GM23338 (cell line): ENCODE measurements at regions not wholly inside any gene's neighbourhood (a gene's known extent, or its start where the extent isn't known, plus 50 kb on each side); places are given as distances from the start of the nearest gene placed in this dataset.
A peak's percentile ranks its signal among the peaks of the same experiment; 100 is the strongest.

Source experiments
- ATAC-seq: fragments of 200-7000 bp; cut with Tn5 transposase; 3 replicates; pipeline ENCODE4 v1.9.1; 2020
- DNase-seq: peaks from one replicate; pipeline ENCODE4 v3.0.0-alpha.2; 2015; ENCODE audit warnings: low spot score
- H2AFZ ChIP-seq: fragments of 200-600 bp; sonication (generic); 2 replicates; pipeline ENCODE4 v1.8.0; 2016; ENCODE audit warnings: antibody characterized with exemption, mild to moderate bottlenecking, moderate library complexity
- H3F3A ChIP-seq: fragments of 200-600 bp; sonication (generic); replicated peaks from 2 replicates; pipeline ENCODE4 v1.8.0; 2017; ENCODE audit warnings: antibody characterized with exemption, mixed run types, low read depth
- H3K27ac ChIP-seq: fragments of 200-600 bp; sonication (generic); 2 replicates; pipeline ENCODE4 v1.6.1; 2016; ENCODE audit warnings: low read depth
- H3K27me3 ChIP-seq: fragments of 200-600 bp; sonication (generic); 2 replicates; pipeline ENCODE4 v1.8.0; 2016; ENCODE audit warnings: mild to moderate bottlenecking, mixed run types, moderate library complexity; ENCODE audit not compliant: insufficient read depth
- H3K36me3 ChIP-seq: fragments of 200-600 bp; sonication (generic); 2 replicates; pipeline ENCODE4 v1.8.0; 2016; ENCODE audit warnings: mild to moderate bottlenecking; ENCODE audit not compliant: insufficient read depth
- H3K4me1 ChIP-seq: fragments of 200-600 bp; sonication (generic); 2 replicates; pipeline ENCODE4 v1.8.0; 2016; ENCODE audit warnings: mild to moderate bottlenecking, moderate library complexity; ENCODE audit not compliant: insufficient read depth
- H3K4me2 ChIP-seq: fragments of 200-600 bp; sonication (generic); 2 replicates; pipeline ENCODE4 v1.7.1; 2017; ENCODE audit warnings: mixed run types
- H3K4me3 ChIP-seq: fragments of 200-600 bp; sonication (generic); 2 replicates; pipeline ENCODE4 v1.6.1; 2016; ENCODE audit warnings: mixed run types
- H3K79me2 ChIP-seq: fragments of 200-600 bp; sonication (generic); replicated peaks from 2 replicates; pipeline ENCODE4 v1.8.0; 2017; ENCODE audit warnings: mild to moderate bottlenecking; ENCODE audit not compliant: insufficient read depth
- H3K9me2 ChIP-seq: fragments of 200-600 bp; sonication (generic); 2 replicates; pipeline ENCODE4 v1.8.0; 2017; ENCODE audit not compliant: insufficient read depth
- H4K20me1 ChIP-seq: fragments of 200-600 bp; sonication (generic); replicated peaks from 2 replicates; pipeline ENCODE4 v1.8.0; 2017; ENCODE audit warnings: mild to moderate bottlenecking; ENCODE audit not compliant: insufficient read depth
- H3K27ac Mint-ChIP-seq: 2 replicates; pipeline ENCODE4 v1.8.0; 2020; ENCODE audit warnings: inconsistent platforms, mild to moderate bottlenecking, moderate library complexity, mixed read lengths
- H3K27me3 Mint-ChIP-seq: 3 replicates; pipeline ENCODE4 v1.8.0; 2022; ENCODE audit warnings: low read depth, mild to moderate bottlenecking, moderate library complexity, mixed read lengths, inconsistent platforms; ENCODE audit not compliant: insufficient read depth, poor library complexity
- H3K36me3 Mint-ChIP-seq: 3 replicates; pipeline ENCODE4 v1.8.0; 2021; ENCODE audit warnings: low read depth, mild to moderate bottlenecking, inconsistent platforms, moderate library complexity, mixed read lengths
- H3K4me1 Mint-ChIP-seq: 3 replicates; pipeline ENCODE4 v1.8.0; 2020; ENCODE audit warnings: mild to moderate bottlenecking, inconsistent platforms, mixed read lengths
- H3K4me3 Mint-ChIP-seq: 3 replicates; pipeline ENCODE4 v1.8.0; 2021; ENCODE audit warnings: moderate library complexity, mild to moderate bottlenecking, inconsistent platforms, mixed read lengths
- H3K9me3 Mint-ChIP-seq: 3 replicates; pipeline ENCODE4 v1.8.0; 2020; ENCODE audit warnings: moderate library complexity, mild to moderate bottlenecking, inconsistent platforms, mixed read lengths
- CREB1 ChIP-seq: fragments of 250-450 bp; sonication (Bioruptor Pico); IDR thresholded peaks from 2 replicates; pipeline ENCODE4 v1.5.0; 2020; ENCODE audit warnings: low read depth, mild to moderate bottlenecking, moderate library complexity
- EZH2 ChIP-seq: fragments of 200-600 bp; sonication (generic); IDR thresholded peaks from one replicate; pipeline ENCODE4 v1.8.0; 2017; ENCODE audit warnings: antibody characterized with exemption, mild to moderate bottlenecking, low read depth; ENCODE audit not compliant: unreplicated experiment
- EZH2phosphoT487 ChIP-seq: fragments of 200-600 bp; sonication (generic); IDR thresholded peaks from one replicate; pipeline ENCODE4 v1.8.1; 2018; ENCODE audit warnings: antibody characterized with exemption; ENCODE audit not compliant: unreplicated experiment
- JUNB ChIP-seq: IDR thresholded peaks from one replicate; pipeline ENCODE4 v1.6.1; 2016; ENCODE audit warnings: antibody characterized with exemption; ENCODE audit not compliant: unreplicated experiment
- NANOG ChIP-seq: IDR thresholded peaks from 2 replicates; pipeline ENCODE4 v1.6.1; 2016; ENCODE audit warnings: antibody characterized with exemption, borderline replicate concordance
- ZNF114 ChIP-seq: fragments of 250-450 bp; sonication (Bioruptor Pico); IDR thresholded peaks from 2 replicates; pipeline ENCODE4 v1.5.0; 2020; ENCODE audit warnings: mild to moderate bottlenecking, moderate library complexity
- TF ChIP-seq, protein P1 (sequence below): IDR thresholded peaks from 2 replicates; pipeline ENCODE4 v1.6.1; 2016; ENCODE audit warnings: antibody characterized with exemption
- TF ChIP-seq, protein P2 (sequence below): fragments of 250-450 bp; sonication (Bioruptor Pico); IDR thresholded peaks from 2 replicates; pipeline ENCODE4 v1.5.0; 2020; ENCODE audit warnings: mild to moderate bottlenecking, moderate library complexity
- TF ChIP-seq, protein P3 (sequence below): IDR thresholded peaks from one replicate; pipeline ENCODE4 v1.6.1; 2018; ENCODE audit warnings: antibody characterized with exemption; ENCODE audit not compliant: unreplicated experiment
- TF ChIP-seq, protein P4 (sequence below), 2 experiments: fragments of 200-600 bp in 1 of 2; sonication (generic) in 1 of 2; conservative IDR thresholded peaks; 2 replicates each; pipeline versions ENCODE4 v1.5.1 to v1.6.1; 2016 to 2017; ENCODE audit warnings: antibody characterized with exemption in 2 of 2, low read depth in 2 of 2, mild to moderate bottlenecking in 2 of 2, moderate library complexity in 1 of 2

DNA sequence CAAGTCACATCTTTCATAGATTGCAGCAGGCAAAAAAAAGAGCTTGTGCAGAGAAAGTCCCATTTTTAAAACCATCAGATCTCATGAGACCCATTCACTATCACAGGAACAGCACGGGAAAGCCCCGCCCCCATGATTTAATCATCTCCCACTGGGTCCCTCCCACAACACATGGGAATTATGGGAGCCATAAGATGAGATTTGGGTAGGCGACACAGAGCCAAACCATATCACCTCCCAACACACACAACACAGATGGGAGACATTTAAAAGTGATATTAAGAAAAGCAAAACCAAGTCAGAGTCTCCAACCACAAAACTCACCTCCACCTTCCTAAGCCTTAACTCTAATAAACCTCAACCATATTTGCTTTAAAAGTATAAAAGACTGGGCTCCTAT is 61.5 kb upstream of the TIAM1 start (continued):
- TF ChIP-seq, protein P1, sequence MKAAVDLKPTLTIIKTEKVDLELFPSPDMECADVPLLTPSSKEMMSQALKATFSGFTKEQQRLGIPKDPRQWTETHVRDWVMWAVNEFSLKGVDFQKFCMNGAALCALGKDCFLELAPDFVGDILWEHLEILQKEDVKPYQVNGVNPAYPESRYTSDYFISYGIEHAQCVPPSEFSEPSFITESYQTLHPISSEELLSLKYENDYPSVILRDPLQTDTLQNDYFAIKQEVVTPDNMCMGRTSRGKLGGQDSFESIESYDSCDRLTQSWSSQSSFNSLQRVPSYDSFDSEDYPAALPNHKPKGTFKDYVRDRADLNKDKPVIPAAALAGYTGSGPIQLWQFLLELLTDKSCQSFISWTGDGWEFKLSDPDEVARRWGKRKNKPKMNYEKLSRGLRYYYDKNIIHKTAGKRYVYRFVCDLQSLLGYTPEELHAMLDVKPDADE = no peak
- TF ChIP-seq, protein P2, sequence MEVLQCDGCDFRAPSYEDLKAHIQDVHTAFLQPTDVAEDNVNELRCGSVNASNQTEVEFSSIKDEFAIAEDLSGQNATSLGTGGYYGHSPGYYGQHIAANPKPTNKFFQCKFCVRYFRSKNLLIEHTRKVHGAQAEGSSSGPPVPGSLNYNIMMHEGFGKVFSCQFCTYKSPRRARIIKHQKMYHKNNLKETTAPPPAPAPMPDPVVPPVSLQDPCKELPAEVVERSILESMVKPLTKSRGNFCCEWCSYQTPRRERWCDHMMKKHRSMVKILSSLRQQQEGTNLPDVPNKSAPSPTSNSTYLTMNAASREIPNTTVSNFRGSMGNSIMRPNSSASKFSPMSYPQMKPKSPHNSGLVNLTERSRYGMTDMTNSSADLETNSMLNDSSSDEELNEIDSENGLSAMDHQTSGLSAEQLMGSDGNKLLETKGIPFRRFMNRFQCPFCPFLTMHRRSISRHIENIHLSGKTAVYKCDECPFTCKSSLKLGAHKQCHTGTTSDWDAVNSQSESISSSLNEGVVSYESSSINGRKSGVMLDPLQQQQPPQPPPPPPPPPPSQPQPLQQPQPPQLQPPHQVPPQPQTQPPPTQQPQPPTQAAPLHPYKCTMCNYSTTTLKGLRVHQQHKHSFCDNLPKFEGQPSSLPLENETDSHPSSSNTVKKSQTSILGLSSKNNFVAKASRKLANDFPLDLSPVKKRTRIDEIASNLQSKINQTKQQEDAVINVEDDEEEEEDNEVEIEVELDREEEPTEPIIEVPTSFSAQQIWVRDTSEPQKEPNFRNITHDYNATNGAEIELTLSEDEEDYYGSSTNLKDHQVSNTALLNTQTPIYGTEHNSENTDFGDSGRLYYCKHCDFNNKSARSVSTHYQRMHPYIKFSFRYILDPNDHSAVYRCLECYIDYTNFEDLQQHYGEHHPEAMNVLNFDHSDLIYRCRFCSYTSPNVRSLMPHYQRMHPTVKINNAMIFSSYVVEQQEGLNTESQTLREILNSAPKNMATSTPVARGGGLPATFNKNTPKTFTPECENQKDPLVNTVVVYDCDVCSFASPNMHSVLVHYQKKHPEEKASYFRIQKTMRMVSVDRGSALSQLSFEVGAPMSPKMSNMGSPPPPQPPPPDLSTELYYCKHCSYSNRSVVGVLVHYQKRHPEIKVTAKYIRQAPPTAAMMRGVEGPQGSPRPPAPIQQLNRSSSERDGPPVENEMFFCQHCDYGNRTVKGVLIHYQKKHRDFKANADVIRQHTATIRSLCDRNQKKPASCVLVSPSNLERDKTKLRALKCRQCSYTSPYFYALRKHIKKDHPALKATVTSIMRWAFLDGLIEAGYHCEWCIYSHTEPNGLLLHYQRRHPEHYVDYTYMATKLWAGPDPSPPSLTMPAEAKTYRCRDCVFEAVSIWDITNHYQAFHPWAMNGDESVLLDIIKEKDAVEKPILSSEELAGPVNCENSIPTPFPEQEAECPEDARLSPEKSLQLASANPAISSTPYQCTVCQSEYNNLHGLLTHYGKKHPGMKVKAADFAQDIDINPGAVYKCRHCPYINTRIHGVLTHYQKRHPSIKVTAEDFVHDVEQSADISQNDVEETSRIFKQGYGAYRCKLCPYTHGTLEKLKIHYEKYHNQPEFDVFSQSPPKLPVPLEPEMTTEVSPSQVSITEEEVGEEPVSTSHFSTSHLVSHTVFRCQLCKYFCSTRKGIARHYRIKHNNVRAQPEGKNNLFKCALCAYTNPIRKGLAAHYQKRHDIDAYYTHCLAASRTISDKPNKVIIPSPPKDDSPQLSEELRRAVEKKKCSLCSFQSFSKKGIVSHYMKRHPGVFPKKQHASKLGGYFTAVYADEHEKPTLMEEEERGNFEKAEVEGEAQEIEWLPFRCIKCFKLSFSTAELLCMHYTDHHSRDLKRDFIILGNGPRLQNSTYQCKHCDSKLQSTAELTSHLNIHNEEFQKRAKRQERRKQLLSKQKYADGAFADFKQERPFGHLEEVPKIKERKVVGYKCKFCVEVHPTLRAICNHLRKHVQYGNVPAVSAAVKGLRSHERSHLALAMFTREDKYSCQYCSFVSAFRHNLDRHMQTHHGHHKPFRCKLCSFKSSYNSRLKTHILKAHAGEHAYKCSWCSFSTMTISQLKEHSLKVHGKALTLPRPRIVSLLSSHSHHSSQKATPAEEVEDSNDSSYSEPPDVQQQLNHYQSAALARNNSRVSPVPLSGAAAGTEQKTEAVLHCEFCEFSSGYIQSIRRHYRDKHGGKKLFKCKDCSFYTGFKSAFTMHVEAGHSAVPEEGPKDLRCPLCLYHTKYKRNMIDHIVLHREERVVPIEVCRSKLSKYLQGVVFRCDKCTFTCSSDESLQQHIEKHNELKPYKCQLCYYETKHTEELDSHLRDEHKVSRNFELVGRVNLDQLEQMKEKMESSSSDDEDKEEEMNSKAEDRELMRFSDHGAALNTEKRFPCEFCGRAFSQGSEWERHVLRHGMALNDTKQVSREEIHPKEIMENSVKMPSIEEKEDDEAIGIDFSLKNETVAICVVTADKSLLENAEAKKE (CRISPR knock-in tag) = no peak

DNA sequence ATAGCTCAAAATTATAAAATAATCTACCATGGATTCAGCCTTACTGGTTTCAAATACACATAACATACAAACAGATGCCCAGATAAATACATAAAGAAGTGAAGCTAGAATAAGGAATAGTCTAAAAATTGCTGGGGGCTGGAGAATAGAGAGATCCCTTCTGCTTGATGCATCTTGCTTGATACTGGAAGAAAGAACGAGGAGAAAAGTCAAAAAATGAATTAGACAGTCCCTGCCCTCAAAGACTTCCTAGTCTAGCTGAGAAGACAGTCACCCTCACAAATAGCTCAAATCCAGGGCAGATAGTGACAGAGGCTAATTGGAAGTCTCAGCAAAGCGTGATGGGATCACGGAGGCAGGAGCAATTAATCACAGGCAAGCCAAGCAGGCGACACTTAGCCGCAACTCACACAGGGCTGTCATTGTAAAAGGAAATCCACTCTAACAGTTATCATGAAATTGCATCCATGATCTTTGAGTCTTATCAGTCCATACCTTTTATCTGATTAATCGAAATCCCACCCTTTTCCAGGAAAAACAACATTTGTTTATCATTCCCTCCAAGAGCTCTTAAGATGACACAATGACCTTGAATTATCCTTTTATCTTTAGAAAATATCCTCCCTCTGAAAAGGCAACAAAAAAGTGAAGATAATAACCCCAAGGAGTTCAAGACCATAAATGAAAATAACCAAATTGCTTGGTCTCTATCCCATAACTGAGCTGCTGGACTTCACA is 59.7 kb upstream of the TIAM1 start:
- no peak for DNase-seq
- no peak overlapping the region for H2AFZ ChIP-seq
- TF ChIP-seq EZH2phosphoT487 = no peak
- TF ChIP-seq, protein P1 = no peak
- TF ChIP-seq, protein P3, sequence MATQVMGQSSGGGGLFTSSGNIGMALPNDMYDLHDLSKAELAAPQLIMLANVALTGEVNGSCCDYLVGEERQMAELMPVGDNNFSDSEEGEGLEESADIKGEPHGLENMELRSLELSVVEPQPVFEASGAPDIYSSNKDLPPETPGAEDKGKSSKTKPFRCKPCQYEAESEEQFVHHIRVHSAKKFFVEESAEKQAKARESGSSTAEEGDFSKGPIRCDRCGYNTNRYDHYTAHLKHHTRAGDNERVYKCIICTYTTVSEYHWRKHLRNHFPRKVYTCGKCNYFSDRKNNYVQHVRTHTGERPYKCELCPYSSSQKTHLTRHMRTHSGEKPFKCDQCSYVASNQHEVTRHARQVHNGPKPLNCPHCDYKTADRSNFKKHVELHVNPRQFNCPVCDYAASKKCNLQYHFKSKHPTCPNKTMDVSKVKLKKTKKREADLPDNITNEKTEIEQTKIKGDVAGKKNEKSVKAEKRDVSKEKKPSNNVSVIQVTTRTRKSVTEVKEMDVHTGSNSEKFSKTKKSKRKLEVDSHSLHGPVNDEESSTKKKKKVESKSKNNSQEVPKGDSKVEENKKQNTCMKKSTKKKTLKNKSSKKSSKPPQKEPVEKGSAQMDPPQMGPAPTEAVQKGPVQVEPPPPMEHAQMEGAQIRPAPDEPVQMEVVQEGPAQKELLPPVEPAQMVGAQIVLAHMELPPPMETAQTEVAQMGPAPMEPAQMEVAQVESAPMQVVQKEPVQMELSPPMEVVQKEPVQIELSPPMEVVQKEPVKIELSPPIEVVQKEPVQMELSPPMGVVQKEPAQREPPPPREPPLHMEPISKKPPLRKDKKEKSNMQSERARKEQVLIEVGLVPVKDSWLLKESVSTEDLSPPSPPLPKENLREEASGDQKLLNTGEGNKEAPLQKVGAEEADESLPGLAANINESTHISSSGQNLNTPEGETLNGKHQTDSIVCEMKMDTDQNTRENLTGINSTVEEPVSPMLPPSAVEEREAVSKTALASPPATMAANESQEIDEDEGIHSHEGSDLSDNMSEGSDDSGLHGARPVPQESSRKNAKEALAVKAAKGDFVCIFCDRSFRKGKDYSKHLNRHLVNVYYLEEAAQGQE = no peak
- TF ChIP-seq ZNF114 (CRISPR knock-in tag) = no peak
- TF ChIP-seq, protein P4, sequence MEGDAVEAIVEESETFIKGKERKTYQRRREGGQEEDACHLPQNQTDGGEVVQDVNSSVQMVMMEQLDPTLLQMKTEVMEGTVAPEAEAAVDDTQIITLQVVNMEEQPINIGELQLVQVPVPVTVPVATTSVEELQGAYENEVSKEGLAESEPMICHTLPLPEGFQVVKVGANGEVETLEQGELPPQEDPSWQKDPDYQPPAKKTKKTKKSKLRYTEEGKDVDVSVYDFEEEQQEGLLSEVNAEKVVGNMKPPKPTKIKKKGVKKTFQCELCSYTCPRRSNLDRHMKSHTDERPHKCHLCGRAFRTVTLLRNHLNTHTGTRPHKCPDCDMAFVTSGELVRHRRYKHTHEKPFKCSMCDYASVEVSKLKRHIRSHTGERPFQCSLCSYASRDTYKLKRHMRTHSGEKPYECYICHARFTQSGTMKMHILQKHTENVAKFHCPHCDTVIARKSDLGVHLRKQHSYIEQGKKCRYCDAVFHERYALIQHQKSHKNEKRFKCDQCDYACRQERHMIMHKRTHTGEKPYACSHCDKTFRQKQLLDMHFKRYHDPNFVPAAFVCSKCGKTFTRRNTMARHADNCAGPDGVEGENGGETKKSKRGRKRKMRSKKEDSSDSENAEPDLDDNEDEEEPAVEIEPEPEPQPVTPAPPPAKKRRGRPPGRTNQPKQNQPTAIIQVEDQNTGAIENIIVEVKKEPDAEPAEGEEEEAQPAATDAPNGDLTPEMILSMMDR (conservative IDR thresholded peaks at IDR 0.05; ENCODE audit: low read depth in 2 of 2) = no peak
- TF ChIP-seq CREB1 (CRISPR knock-in tag) = no peak
- no peak for TF ChIP-seq JUNB
- no peak for TF ChIP-seq EZH2
- TF ChIP-seq NANOG = no peak

More for the DNA sequence above, 59.7 kb upstream of the TIAM1 start:
- Mint-ChIP-seq H3K4me3 (no peak overlapping the region), H3K27ac (no peak overlapping the region), H3K4me1 (peaks cover 8% of the 10 kb centered on the region; the same call in 2 of the 3 replicates), H3K9me3 (no peaks in the 10 kb centered on the region), H3K36me3 (no peaks in the 10 kb centered on the region), H3K27me3 (peaks cover 4% of the 10 kb centered on the region)
- no peak overlapping the region for H3K4me3 ChIP-seq
- peak overlapping the region; percentile 50; the same call in 1 of the 2 replicates for H3K27ac ChIP-seq
- H3K27me3 ChIP-seq = no peaks in the 10 kb centered on the region
- H4K20me1 ChIP-seq = no peaks in the 10 kb centered on the region; the same call in 1 of the 2 replicates
- ATAC-seq = no peak
- no peak overlapping the region for H3K4me2 ChIP-seq
- peaks cover 8% of the 10 kb centered on the region for H3K79me2 ChIP-seq
- peaks cover 7% of the 10 kb centered on the region; the same call in 1 of the 2 replicates for H3K4me1 ChIP-seq
- no peaks in the 10 kb centered on the region for H3F3A ChIP-seq
- no peaks in the 10 kb centered on the region for H3K9me2 ChIP-seq
- no peaks in the 10 kb centered on the region for H3K36me3 ChIP-seq
